ENCODE measurements at regions not wholly inside any gene's neighbourhood (a gene's known extent, or its start where the extent isn't known, plus 50 kb on each side); places are given as distances from the start of the nearest gene placed in this dataset.

DNA sequence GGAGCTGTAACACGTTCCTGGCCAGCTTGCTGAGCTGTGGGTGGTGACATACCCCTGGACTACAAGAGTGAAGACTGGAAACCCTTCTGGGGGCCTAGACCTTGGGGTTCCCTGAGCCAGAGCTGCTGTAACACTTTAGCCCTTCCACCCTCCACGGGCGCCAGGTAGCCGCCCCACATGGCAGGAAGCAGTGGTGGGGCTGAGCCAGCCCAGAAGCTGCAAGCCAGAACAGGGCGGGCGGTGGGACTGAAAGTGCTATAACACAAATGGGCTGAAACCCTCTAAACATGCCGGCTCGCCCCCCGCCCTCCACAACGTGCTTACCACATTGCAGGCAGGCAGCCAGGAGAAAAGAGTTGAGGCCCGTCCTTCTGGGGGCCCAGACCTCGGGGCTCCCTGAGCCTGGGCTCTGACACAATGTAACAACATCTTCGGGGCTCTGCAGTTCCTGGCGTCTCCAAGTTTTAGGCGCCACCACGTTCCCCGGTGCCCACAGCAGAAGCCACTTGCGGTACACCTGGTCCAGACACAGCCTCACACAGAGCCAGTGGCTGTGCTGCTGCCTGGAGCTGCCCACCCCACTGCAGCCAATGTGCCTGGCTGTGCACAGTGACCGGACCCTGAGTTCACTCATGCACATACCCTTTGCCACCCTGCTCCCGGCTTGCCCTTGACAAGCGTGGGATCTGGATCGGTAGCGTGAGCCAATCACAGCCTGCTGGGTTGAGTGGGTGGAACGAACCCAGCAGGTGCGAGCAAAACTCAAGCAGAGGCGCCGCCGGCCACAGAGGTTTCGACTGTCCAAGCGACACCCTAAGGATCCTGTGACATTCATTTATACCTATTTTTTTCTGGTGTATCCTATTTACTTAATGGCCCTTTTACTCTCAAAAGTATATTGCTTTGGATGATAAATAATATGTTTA, 127.4 kb upstream of the FHL2 start:
- TF ChIP-seq, protein P1, sequence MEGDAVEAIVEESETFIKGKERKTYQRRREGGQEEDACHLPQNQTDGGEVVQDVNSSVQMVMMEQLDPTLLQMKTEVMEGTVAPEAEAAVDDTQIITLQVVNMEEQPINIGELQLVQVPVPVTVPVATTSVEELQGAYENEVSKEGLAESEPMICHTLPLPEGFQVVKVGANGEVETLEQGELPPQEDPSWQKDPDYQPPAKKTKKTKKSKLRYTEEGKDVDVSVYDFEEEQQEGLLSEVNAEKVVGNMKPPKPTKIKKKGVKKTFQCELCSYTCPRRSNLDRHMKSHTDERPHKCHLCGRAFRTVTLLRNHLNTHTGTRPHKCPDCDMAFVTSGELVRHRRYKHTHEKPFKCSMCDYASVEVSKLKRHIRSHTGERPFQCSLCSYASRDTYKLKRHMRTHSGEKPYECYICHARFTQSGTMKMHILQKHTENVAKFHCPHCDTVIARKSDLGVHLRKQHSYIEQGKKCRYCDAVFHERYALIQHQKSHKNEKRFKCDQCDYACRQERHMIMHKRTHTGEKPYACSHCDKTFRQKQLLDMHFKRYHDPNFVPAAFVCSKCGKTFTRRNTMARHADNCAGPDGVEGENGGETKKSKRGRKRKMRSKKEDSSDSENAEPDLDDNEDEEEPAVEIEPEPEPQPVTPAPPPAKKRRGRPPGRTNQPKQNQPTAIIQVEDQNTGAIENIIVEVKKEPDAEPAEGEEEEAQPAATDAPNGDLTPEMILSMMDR (IDR thresholded peaks at IDR 0.05; ENCODE audit: low read depth, low read length, poor library complexity, severe bottlenecking): no peak
- TF ChIP-seq EZH2phosphoT487 (IDR thresholded peaks at IDR 0.05; ENCODE audit: borderline replicate concordance, low read length): no peak

All from DOHH2 (cell line).